ENCODE measurements at regions not wholly inside any gene's neighbourhood (a gene's known extent, or its start where the extent isn't known, plus 50 kb on each side); places are given as distances from the start of the nearest gene placed in this dataset.
A peak's percentile ranks its signal among the peaks of the same experiment; 100 is the strongest.

GRCh38 chr17:33401249-33401648 is 108.2 kb upstream of the ASIC2 start (continued):
- no peak for TF ChIP-seq BACH2 (CRISPR knock-in tag; IDR thresholded peaks at IDR 0.05; ENCODE audit: borderline replicate concordance)
- TF ChIP-seq ESRRG (CRISPR knock-in tag; IDR thresholded peaks at IDR 0.05), result no peak
- no peak for TF ChIP-seq ZNF8 (CRISPR knock-in tag; IDR thresholded peaks at IDR 0.05)
- TF ChIP-seq SNAI2 (CRISPR knock-in tag; IDR thresholded peaks at IDR 0.05), result no peak
- no peak for TF ChIP-seq ZFP3 (CRISPR knock-in tag; IDR thresholded peaks at IDR 0.05)

- TF ChIP-seq CREB5 (CRISPR knock-in tag; IDR thresholded peaks at IDR 0.05; ENCODE audit: low read depth) (no peak), ARNTL (CRISPR knock-in tag; IDR thresholded peaks at IDR 0.05; ENCODE audit: borderline replicate concordance, low read depth) (no peak), TCF4 (CRISPR knock-in tag; IDR thresholded peaks at IDR 0.05; ENCODE audit: borderline replicate concordance) (peak; percentile 30; the same call in 1 of the 2 replicates)
- no peak for ATAC-seq
Observed at GRCh38 chr17:33403194-33403593, 110.1 kb upstream of the ASIC2 start.

GRCh38 chr17:33404070-33404819 is 111.2 kb upstream of the ASIC2 start:
- TF ChIP-seq ESRRG (CRISPR knock-in tag; IDR thresholded peaks at IDR 0.05) (no peak), BACH2 (CRISPR knock-in tag; IDR thresholded peaks at IDR 0.05; ENCODE audit: borderline replicate concordance) (no peak)
- ATAC-seq, result no peak

DNA sequence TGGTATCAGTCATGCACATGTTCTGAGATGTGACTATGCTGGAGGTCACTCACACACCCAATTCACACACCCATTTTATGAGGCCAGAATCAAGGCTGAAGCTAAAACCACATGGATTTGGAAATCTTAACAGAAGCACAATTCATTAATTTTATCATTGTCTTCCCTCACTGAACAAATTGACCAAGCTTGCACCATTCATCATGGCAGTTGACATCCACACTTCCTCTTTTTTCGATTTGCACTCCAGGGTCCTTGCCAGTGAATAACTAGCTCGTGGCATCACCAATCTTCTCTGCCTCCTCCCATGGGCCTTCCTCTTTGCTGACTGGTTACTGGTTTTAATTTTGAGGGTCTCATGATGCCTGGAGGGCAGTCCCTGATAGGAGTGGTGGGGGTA is 123.0 kb upstream of the ASIC2 start:
- TF ChIP-seq CSDC2 (CRISPR knock-in tag; IDR thresholded peaks at IDR 0.05) (no peak), ZC3H10 (CRISPR knock-in tag; IDR thresholded peaks at IDR 0.05) (no peak), TOX (CRISPR knock-in tag; IDR thresholded peaks at IDR 0.05; ENCODE audit: borderline replicate concordance) (no peak), RARB (CRISPR knock-in tag; IDR thresholded peaks at IDR 0.05) (no peak), ESRRG (CRISPR knock-in tag; IDR thresholded peaks at IDR 0.05) (no peak), ARNTL (CRISPR knock-in tag; IDR thresholded peaks at IDR 0.05; ENCODE audit: borderline replicate concordance, low read depth) (no peak), POU6F1 (CRISPR knock-in tag; IDR thresholded peaks at IDR 0.05; ENCODE audit: borderline replicate concordance, low read depth) (no peak), PPARA (CRISPR knock-in tag; IDR thresholded peaks at IDR 0.05; ENCODE audit: borderline replicate concordance) (no peak), OSR1 (CRISPR knock-in tag; IDR thresholded peaks at IDR 0.05) (no peak), PATZ1 (CRISPR knock-in tag; IDR thresholded peaks at IDR 0.05; ENCODE audit: borderline replicate concordance) (no peak), CREB5 (CRISPR knock-in tag; IDR thresholded peaks at IDR 0.05; ENCODE audit: low read depth) (no peak), ZNF70 (CRISPR knock-in tag; IDR thresholded peaks at IDR 0.05) (no peak), ISL1 (CRISPR knock-in tag; IDR thresholded peaks at IDR 0.05) (no peak), BACH2 (CRISPR knock-in tag; IDR thresholded peaks at IDR 0.05; ENCODE audit: borderline replicate concordance) (no peak), GLIS3 (CRISPR knock-in tag; IDR thresholded peaks at IDR 0.05) (no peak), ZNF565 (CRISPR knock-in tag; conservative IDR thresholded peaks at IDR 0.05; ENCODE audit: low read depth) (no peak), SNAI2 (CRISPR knock-in tag; IDR thresholded peaks at IDR 0.05) (no peak)
- TF ChIP-seq, protein P1, sequence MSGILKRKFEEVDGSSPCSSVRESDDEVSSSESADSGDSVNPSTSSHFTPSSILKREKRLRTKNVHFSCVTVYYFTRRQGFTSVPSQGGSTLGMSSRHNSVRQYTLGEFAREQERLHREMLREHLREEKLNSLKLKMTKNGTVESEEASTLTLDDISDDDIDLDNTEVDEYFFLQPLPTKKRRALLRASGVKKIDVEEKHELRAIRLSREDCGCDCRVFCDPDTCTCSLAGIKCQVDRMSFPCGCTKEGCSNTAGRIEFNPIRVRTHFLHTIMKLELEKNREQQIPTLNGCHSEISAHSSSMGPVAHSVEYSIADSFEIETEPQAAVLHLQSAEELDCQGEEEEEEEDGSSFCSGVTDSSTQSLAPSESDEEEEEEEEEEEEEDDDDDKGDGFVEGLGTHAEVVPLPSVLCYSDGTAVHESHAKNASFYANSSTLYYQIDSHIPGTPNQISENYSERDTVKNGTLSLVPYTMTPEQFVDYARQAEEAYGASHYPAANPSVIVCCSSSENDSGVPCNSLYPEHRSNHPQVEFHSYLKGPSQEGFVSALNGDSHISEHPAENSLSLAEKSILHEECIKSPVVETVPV (CRISPR knock-in tag; IDR thresholded peaks at IDR 0.05), result no peak
- TF ChIP-seq, protein P2, sequence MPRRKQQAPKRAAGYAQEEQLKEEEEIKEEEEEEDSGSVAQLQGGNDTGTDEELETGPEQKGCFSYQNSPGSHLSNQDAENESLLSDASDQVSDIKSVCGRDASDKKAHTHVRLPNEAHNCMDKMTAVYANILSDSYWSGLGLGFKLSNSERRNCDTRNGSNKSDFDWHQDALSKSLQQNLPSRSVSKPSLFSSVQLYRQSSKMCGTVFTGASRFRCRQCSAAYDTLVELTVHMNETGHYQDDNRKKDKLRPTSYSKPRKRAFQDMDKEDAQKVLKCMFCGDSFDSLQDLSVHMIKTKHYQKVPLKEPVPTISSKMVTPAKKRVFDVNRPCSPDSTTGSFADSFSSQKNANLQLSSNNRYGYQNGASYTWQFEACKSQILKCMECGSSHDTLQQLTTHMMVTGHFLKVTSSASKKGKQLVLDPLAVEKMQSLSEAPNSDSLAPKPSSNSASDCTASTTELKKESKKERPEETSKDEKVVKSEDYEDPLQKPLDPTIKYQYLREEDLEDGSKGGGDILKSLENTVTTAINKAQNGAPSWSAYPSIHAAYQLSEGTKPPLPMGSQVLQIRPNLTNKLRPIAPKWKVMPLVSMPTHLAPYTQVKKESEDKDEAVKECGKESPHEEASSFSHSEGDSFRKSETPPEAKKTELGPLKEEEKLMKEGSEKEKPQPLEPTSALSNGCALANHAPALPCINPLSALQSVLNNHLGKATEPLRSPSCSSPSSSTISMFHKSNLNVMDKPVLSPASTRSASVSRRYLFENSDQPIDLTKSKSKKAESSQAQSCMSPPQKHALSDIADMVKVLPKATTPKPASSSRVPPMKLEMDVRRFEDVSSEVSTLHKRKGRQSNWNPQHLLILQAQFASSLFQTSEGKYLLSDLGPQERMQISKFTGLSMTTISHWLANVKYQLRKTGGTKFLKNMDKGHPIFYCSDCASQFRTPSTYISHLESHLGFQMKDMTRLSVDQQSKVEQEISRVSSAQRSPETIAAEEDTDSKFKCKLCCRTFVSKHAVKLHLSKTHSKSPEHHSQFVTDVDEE (CRISPR knock-in tag; IDR thresholded peaks at IDR 0.05), result no peak
- ATAC-seq, result no peak
